GM23338 (cell line): ENCODE measurements at regions not wholly inside any gene's neighbourhood (a gene's known extent, or its start where the extent isn't known, plus 50 kb on each side); places are given as distances from the start of the nearest gene placed in this dataset.
A peak's percentile ranks its signal among the peaks of the same experiment; 100 is the strongest.
"Not testable (repeated sequence)": the region's sequence is repeated elsewhere in the genome, so short reads cannot be mapped to it uniquely, and the experiment has no call there.

Experiments used
- ATAC-seq: fragments of 200-7000 bp; cut with Tn5 transposase; 3 replicates; pipeline ENCODE4 v1.9.1; 2020
- DNase-seq: peaks from one replicate; pipeline ENCODE4 v3.0.0-alpha.2; 2015; ENCODE audit warnings: low spot score
- H2AFZ ChIP-seq: fragments of 200-600 bp; sonication (generic); 2 replicates; pipeline ENCODE4 v1.8.0; 2016; ENCODE audit warnings: antibody characterized with exemption, mild to moderate bottlenecking, moderate library complexity
- H3F3A ChIP-seq: fragments of 200-600 bp; sonication (generic); replicated peaks from 2 replicates; pipeline ENCODE4 v1.8.0; 2017; ENCODE audit warnings: antibody characterized with exemption, mixed run types, low read depth
- H3K27ac ChIP-seq: fragments of 200-600 bp; sonication (generic); 2 replicates; pipeline ENCODE4 v1.6.1; 2016; ENCODE audit warnings: low read depth
- H3K27me3 ChIP-seq: fragments of 200-600 bp; sonication (generic); 2 replicates; pipeline ENCODE4 v1.8.0; 2016; ENCODE audit warnings: mild to moderate bottlenecking, mixed run types, moderate library complexity; ENCODE audit not compliant: insufficient read depth
- H3K36me3 ChIP-seq: fragments of 200-600 bp; sonication (generic); 2 replicates; pipeline ENCODE4 v1.8.0; 2016; ENCODE audit warnings: mild to moderate bottlenecking; ENCODE audit not compliant: insufficient read depth
- H3K4me1 ChIP-seq: fragments of 200-600 bp; sonication (generic); 2 replicates; pipeline ENCODE4 v1.8.0; 2016; ENCODE audit warnings: mild to moderate bottlenecking, moderate library complexity; ENCODE audit not compliant: insufficient read depth
- H3K4me2 ChIP-seq: fragments of 200-600 bp; sonication (generic); 2 replicates; pipeline ENCODE4 v1.7.1; 2017; ENCODE audit warnings: mixed run types
- H3K4me3 ChIP-seq: fragments of 200-600 bp; sonication (generic); 2 replicates; pipeline ENCODE4 v1.6.1; 2016; ENCODE audit warnings: mixed run types
- H3K79me2 ChIP-seq: fragments of 200-600 bp; sonication (generic); replicated peaks from 2 replicates; pipeline ENCODE4 v1.8.0; 2017; ENCODE audit warnings: mild to moderate bottlenecking; ENCODE audit not compliant: insufficient read depth
- H3K9me2 ChIP-seq: fragments of 200-600 bp; sonication (generic); 2 replicates; pipeline ENCODE4 v1.8.0; 2017; ENCODE audit not compliant: insufficient read depth
- H4K20me1 ChIP-seq: fragments of 200-600 bp; sonication (generic); replicated peaks from 2 replicates; pipeline ENCODE4 v1.8.0; 2017; ENCODE audit warnings: mild to moderate bottlenecking; ENCODE audit not compliant: insufficient read depth
- H3K27ac Mint-ChIP-seq: 2 replicates; pipeline ENCODE4 v1.8.0; 2020; ENCODE audit warnings: inconsistent platforms, mild to moderate bottlenecking, moderate library complexity, mixed read lengths
- H3K27me3 Mint-ChIP-seq: 3 replicates; pipeline ENCODE4 v1.8.0; 2022; ENCODE audit warnings: low read depth, mild to moderate bottlenecking, moderate library complexity, mixed read lengths, inconsistent platforms; ENCODE audit not compliant: insufficient read depth, poor library complexity
- H3K36me3 Mint-ChIP-seq: 3 replicates; pipeline ENCODE4 v1.8.0; 2021; ENCODE audit warnings: low read depth, mild to moderate bottlenecking, inconsistent platforms, moderate library complexity, mixed read lengths
- H3K4me1 Mint-ChIP-seq: 3 replicates; pipeline ENCODE4 v1.8.0; 2020; ENCODE audit warnings: mild to moderate bottlenecking, inconsistent platforms, mixed read lengths
- H3K4me3 Mint-ChIP-seq: 3 replicates; pipeline ENCODE4 v1.8.0; 2021; ENCODE audit warnings: moderate library complexity, mild to moderate bottlenecking, inconsistent platforms, mixed read lengths
- H3K9me3 Mint-ChIP-seq: 3 replicates; pipeline ENCODE4 v1.8.0; 2020; ENCODE audit warnings: moderate library complexity, mild to moderate bottlenecking, inconsistent platforms, mixed read lengths
- CREB1 ChIP-seq: fragments of 250-450 bp; sonication (Bioruptor Pico); IDR thresholded peaks from 2 replicates; pipeline ENCODE4 v1.5.0; 2020; ENCODE audit warnings: low read depth, mild to moderate bottlenecking, moderate library complexity
- EZH2 ChIP-seq: fragments of 200-600 bp; sonication (generic); IDR thresholded peaks from one replicate; pipeline ENCODE4 v1.8.0; 2017; ENCODE audit warnings: antibody characterized with exemption, mild to moderate bottlenecking, low read depth; ENCODE audit not compliant: unreplicated experiment
- EZH2phosphoT487 ChIP-seq: fragments of 200-600 bp; sonication (generic); IDR thresholded peaks from one replicate; pipeline ENCODE4 v1.8.1; 2018; ENCODE audit warnings: antibody characterized with exemption; ENCODE audit not compliant: unreplicated experiment
- JUNB ChIP-seq: IDR thresholded peaks from one replicate; pipeline ENCODE4 v1.6.1; 2016; ENCODE audit warnings: antibody characterized with exemption; ENCODE audit not compliant: unreplicated experiment
- NANOG ChIP-seq: IDR thresholded peaks from 2 replicates; pipeline ENCODE4 v1.6.1; 2016; ENCODE audit warnings: antibody characterized with exemption, borderline replicate concordance
- POLR2AphosphoS5 ChIP-seq: IDR thresholded peaks from 2 replicates; pipeline ENCODE4 v1.6.1; 2016; ENCODE audit warnings: antibody characterized with exemption, low read depth
- ZNF114 ChIP-seq: fragments of 250-450 bp; sonication (Bioruptor Pico); IDR thresholded peaks from 2 replicates; pipeline ENCODE4 v1.5.0; 2020; ENCODE audit warnings: mild to moderate bottlenecking, moderate library complexity
- TF ChIP-seq, protein P1 (sequence below), 2 experiments: fragments of 200-600 bp in 1 of 2; sonication (generic) in 1 of 2; conservative IDR thresholded peaks; 2 replicates each; pipeline versions ENCODE4 v1.5.1 to v1.6.1; 2016 to 2017; ENCODE audit warnings: antibody characterized with exemption in 2 of 2, low read depth in 2 of 2, mild to moderate bottlenecking in 2 of 2, moderate library complexity in 1 of 2
- TF ChIP-seq, protein P2 (sequence below): IDR thresholded peaks from one replicate; pipeline ENCODE4 v1.6.1; 2018; ENCODE audit warnings: antibody characterized with exemption; ENCODE audit not compliant: unreplicated experiment

DNA sequence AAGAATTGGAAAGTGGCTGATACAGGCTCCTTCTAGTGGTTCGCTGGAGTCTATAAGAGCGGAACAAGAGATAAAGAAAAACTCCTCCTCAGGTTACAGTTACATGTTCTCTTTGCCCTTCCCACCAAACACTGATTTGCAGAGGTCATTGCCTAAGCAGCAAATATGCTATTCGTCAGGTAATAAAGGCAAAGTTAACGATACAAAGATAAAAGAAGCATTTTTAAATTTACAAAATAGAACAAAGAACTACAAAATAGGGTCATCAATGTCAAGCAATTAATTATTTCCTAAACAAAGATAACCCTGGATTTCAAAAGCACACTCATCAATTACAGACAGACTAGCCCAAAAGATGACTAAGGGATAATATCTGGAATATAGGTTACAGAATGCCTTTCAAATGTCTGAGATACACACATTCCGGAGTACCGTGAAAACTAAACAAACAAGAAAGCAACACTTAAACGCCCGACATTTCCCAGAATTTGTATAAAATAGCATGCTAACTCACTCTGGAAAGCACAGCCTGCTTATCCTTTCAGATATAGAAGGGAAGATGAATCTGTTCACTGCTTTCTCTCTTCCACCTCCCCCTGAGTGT lies 186.4 kb downstream of the MREG start:
- Histone ChIP-seq H3K4me3 (no peak overlapping the region), H2AFZ (peak overlapping the region; percentile 8; the same call in 1 of the 2 replicates), H3K4me2 (no peak overlapping the region), H3K36me3 (no peaks in the 10 kb centered on the region), H3K9me2 (no peaks in the 10 kb centered on the region; the same call in 1 of the 2 replicates), H3K4me1 (peaks cover 6% of the 10 kb centered on the region; the same call in 1 of the 2 replicates), H3K79me2 (no peaks in the 10 kb centered on the region), H3K27me3 (no peaks in the 10 kb centered on the region), H4K20me1 (no peaks in the 10 kb centered on the region), H3F3A (no peaks in the 10 kb centered on the region), H3K27ac (no peak overlapping the region)
- DNase-seq: peak; percentile 13
- Mint-ChIP-seq H3K9me3 (peaks cover 3% of the 10 kb centered on the region; the same call in 1 of the 3 replicates), H3K4me1 (peaks cover 14% of the 10 kb centered on the region; the same call in 2 of the 3 replicates), H3K27me3 (no peaks in the 10 kb centered on the region), H3K36me3 (no peaks in the 10 kb centered on the region), H3K27ac (peak overlapping the region; percentile 54; the same call in 1 of the 2 replicates), H3K4me3 (no peak overlapping the region)
- ATAC-seq: peak; percentile 23; the same call in 2 of the 3 replicates
- TF ChIP-seq EZH2: no peak
- TF ChIP-seq, protein P1, sequence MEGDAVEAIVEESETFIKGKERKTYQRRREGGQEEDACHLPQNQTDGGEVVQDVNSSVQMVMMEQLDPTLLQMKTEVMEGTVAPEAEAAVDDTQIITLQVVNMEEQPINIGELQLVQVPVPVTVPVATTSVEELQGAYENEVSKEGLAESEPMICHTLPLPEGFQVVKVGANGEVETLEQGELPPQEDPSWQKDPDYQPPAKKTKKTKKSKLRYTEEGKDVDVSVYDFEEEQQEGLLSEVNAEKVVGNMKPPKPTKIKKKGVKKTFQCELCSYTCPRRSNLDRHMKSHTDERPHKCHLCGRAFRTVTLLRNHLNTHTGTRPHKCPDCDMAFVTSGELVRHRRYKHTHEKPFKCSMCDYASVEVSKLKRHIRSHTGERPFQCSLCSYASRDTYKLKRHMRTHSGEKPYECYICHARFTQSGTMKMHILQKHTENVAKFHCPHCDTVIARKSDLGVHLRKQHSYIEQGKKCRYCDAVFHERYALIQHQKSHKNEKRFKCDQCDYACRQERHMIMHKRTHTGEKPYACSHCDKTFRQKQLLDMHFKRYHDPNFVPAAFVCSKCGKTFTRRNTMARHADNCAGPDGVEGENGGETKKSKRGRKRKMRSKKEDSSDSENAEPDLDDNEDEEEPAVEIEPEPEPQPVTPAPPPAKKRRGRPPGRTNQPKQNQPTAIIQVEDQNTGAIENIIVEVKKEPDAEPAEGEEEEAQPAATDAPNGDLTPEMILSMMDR (conservative IDR thresholded peaks at IDR 0.05; ENCODE audit: low read depth in 2 of 2): 0 out of 4 replicates have a peak, but pooled peaks have one; percentile 4 to 8

DNA sequence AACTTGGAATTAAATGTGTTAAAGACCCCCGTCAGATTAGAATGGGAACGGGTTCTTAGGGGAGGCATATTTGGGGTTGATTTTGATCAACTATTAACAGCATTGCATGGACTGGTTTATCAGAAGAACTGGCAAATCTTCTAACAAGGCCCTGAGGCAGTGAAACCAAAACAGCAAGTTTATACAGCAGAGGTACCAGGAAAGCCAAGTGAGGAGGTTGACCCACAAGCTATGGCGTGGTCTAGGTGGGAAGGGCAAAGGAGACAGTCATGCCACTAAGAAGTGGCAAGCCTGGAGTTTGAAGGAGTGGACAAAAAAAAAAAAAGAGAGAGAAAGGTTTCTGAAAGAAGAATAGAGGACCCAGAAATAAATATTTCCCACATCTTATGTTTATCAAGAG lies 187.0 kb downstream of the MREG start:
- Mint-ChIP-seq H3K9me3 (peaks cover 6% of the 10 kb centered on the region; the same call in 2 of the 3 replicates), H3K36me3 (no peaks in the 10 kb centered on the region), H3K4me3 (no peak overlapping the region), H3K27me3 (no peaks in the 10 kb centered on the region), H3K27ac (no peak overlapping the region), H3K4me1 (peaks cover 14% of the 10 kb centered on the region; the same call in 2 of the 3 replicates)
- no peaks in the 10 kb centered on the region for H3K79me2 ChIP-seq
- no peaks in the 10 kb centered on the region for H3K36me3 ChIP-seq
- no peaks in the 10 kb centered on the region for H3F3A ChIP-seq
- H3K4me1 ChIP-seq: peaks cover 6% of the 10 kb centered on the region; the same call in 1 of the 2 replicates
- H3K27ac ChIP-seq: no peak overlapping the region
- no peaks in the 10 kb centered on the region; the same call in 1 of the 2 replicates for H3K9me2 ChIP-seq
- no peak overlapping the region for H3K4me2 ChIP-seq
- H4K20me1 ChIP-seq: no peaks in the 10 kb centered on the region
- no peak overlapping the region for H3K4me3 ChIP-seq
- no peak for DNase-seq
- peak overlapping the region; percentile 8; the same call in 1 of the 2 replicates for H2AFZ ChIP-seq
- no peak for ATAC-seq
- H3K27me3 ChIP-seq: no peaks in the 10 kb centered on the region
- TF ChIP-seq JUNB (no peak), ZNF114 (no peak)

DNA sequence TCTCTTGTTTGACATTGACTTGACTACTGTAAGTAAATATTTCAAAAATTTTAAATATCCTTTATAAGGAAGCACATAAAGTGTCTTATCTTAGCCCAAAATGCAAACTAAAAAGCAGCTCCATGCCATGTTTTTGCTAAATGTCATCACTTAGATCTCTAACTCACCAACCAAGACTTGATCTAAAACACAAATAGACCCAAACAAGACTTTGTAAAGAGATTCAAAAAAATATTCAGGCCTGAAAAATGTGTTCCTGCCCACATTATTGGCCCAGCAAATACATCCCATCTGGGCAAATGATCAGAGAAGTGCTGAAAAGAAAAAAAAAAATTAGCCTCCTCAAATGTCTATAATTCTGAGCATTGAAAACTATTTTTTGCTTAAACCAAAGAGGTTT lies 187.6 kb downstream of the MREG start:
- no peak overlapping the region for H3K4me3 Mint-ChIP-seq

DNA sequence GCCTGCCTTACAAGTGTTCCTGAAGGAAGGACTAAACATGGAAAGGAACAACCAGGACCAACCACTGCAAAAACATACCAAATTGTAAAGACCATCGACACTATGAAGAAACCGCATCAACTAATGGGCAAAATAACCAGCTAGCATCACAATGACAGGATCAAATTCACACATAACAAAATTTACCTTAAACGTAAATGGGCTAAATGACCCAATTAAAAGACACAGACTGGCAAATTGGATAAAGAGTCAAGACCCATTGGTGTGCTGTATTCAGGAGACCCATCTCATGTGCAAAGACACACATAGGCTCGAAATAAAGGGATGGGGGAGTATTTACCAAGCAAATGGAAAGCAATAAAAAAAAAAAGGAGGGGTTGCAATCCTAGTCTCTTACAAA lies 192.1 kb downstream of the MREG start:
- H3K4me3 Mint-ChIP-seq, H3K36me3 ChIP-seq, H3K4me2 ChIP-seq, H2AFZ ChIP-seq, ATAC-seq, H3K4me3 ChIP-seq, H3K9me2 ChIP-seq, H3K27ac ChIP-seq, H3K27ac Mint-ChIP-seq, H3K4me1 ChIP-seq, H3K27me3 Mint-ChIP-seq, H3K36me3 Mint-ChIP-seq, H3K4me1 Mint-ChIP-seq, H3K79me2 ChIP-seq, H3K27me3 ChIP-seq, DNase-seq, H4K20me1 ChIP-seq, H3F3A ChIP-seq: not testable (repeated sequence)
- H3K9me3 Mint-ChIP-seq: peaks cover 27% of the 10 kb centered on the region; the same call in 2 of the 3 replicates

More for the DNA sequence above, 187.6 kb downstream of the MREG start:
- no peak for ATAC-seq
- Histone ChIP-seq H3K36me3 (no peaks in the 10 kb centered on the region), H3K27me3 (no peaks in the 10 kb centered on the region), H3K4me1 (peaks cover 6% of the 10 kb centered on the region; the same call in 1 of the 2 replicates), H3K79me2 (no peaks in the 10 kb centered on the region), H4K20me1 (no peaks in the 10 kb centered on the region), H3F3A (no peaks in the 10 kb centered on the region), H3K4me2 (no peak overlapping the region), H3K27ac (no peak overlapping the region), H3K4me3 (no peak overlapping the region), H3K9me2 (no peaks in the 10 kb centered on the region; the same call in 1 of the 2 replicates), H2AFZ (no peak overlapping the region)
- Mint-ChIP-seq H3K36me3 (no peaks in the 10 kb centered on the region), H3K27me3 (peaks cover 2% of the 10 kb centered on the region), H3K4me1 (peaks cover 14% of the 10 kb centered on the region; the same call in 2 of the 3 replicates), H3K27ac (no peak overlapping the region), H3K9me3 (peaks cover 12% of the 10 kb centered on the region; the same call in 2 of the 3 replicates)
- no peak for DNase-seq
- TF ChIP-seq EZH2phosphoT487 (no peak), POLR2AphosphoS5 (no peak), NANOG (no peak), CREB1 (CRISPR knock-in tag) (no peak)
- TF ChIP-seq, protein P2, sequence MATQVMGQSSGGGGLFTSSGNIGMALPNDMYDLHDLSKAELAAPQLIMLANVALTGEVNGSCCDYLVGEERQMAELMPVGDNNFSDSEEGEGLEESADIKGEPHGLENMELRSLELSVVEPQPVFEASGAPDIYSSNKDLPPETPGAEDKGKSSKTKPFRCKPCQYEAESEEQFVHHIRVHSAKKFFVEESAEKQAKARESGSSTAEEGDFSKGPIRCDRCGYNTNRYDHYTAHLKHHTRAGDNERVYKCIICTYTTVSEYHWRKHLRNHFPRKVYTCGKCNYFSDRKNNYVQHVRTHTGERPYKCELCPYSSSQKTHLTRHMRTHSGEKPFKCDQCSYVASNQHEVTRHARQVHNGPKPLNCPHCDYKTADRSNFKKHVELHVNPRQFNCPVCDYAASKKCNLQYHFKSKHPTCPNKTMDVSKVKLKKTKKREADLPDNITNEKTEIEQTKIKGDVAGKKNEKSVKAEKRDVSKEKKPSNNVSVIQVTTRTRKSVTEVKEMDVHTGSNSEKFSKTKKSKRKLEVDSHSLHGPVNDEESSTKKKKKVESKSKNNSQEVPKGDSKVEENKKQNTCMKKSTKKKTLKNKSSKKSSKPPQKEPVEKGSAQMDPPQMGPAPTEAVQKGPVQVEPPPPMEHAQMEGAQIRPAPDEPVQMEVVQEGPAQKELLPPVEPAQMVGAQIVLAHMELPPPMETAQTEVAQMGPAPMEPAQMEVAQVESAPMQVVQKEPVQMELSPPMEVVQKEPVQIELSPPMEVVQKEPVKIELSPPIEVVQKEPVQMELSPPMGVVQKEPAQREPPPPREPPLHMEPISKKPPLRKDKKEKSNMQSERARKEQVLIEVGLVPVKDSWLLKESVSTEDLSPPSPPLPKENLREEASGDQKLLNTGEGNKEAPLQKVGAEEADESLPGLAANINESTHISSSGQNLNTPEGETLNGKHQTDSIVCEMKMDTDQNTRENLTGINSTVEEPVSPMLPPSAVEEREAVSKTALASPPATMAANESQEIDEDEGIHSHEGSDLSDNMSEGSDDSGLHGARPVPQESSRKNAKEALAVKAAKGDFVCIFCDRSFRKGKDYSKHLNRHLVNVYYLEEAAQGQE: no peak
